Testis (tissue), 2 donors: ENCODE measurements at regions not wholly inside any gene's neighbourhood (a gene's known extent, or its start where the extent isn't known, plus 50 kb on each side); places are given as distances from the start of the nearest gene placed in this dataset.

Source experiments
- DNase-seq: peaks from one replicate; pipeline ENCODE4 v3.0.0-alpha.2; 2019
- H3K27ac ChIP-seq, 2 donors: fragments of 200-600 bp; sonication (generic); one replicate each; pipeline ENCODE4 v1.5.1; 2019
- H3K27me3 ChIP-seq: fragments of 200-600 bp; sonication (generic); one replicate; pipeline ENCODE4 v1.5.1; 2019
- H3K36me3 ChIP-seq: fragments of 200-600 bp; sonication (generic); one replicate; pipeline ENCODE4 v1.5.1; 2017; ENCODE audit warnings: low read depth; ENCODE audit errors: missing control alignments
- H3K4me1 ChIP-seq: fragments of 200-600 bp; sonication (generic); one replicate; pipeline ENCODE4 v1.5.1; 2019
- H3K4me3 ChIP-seq, 2 donors: fragments of 200-600 bp; sonication (generic); one replicate each; pipeline ENCODE4 v1.5.1; 2017 to 2019
- H3K9me3 ChIP-seq: fragments of 200-600 bp; sonication (generic); one replicate; pipeline ENCODE4 v1.5.1; 2017
- CTCF ChIP-seq, 3 experiments: fragments of 450-650 bp in 2 of 3; fragments of 200-600 bp in 1 of 3; sonication (generic) in 1 of 3; IDR thresholded peaks; one replicate each; pipeline ENCODE4 v1.5.1; 2016 to 2019; ENCODE audit warnings: antibody characterized with exemption in 3 of 3, mild to moderate bottlenecking in 2 of 3, moderate library complexity in 1 of 3
- POLR2A ChIP-seq: fragments of 450-650 bp; IDR thresholded peaks from one replicate; pipeline ENCODE4 v1.6.1; 2017; ENCODE audit warnings: antibody characterized with exemption, mild to moderate bottlenecking, moderate library complexity
- WGBS, 2 donors: methylation state at CpG; one replicate each; pipeline ENCODE4 v1.1.5; 2018; 5-methylcytosine and 5-hydroxymethylcytosine counted together
- intact Hi-C: fragments of 100-400 bp; cut with DNase I; formaldehyde crosslinking; loops from one replicate; pipeline ENCODE4 v1.15.1; 2023; ENCODE audit warnings: low total_unique reads

- 91 to 94% methylated on average over 3 of the region's 3 CpGs for WGBS, 2 donors
- intact Hi-C loops: no loop called here
Measured at GRCh38 chr9:24045150-24045549, 219.1 kb upstream of the ELAVL2 start.

GRCh38 chr9:24044576-24044975 lies 218.5 kb upstream of the ELAVL2 start:
- H3K27ac ChIP-seq: no peak overlapping the region
- no peaks in the 10 kb centered on the region for H3K9me3 ChIP-seq
- 84 to 96% methylated on average over 5 of the region's 5 CpGs for WGBS, 2 donors
- TF ChIP-seq CTCF (IDR thresholded peaks at IDR 0.05) (no peak), POLR2A (no peak)
- intact Hi-C loops: no loop called here
- no peak overlapping the region for H3K4me3 ChIP-seq
- DNase-seq: no peak
- H3K27me3 ChIP-seq: no peaks in the 10 kb centered on the region
- H3K4me1 ChIP-seq: no peaks in the 10 kb centered on the region
- H3K36me3 ChIP-seq: no peaks in the 10 kb centered on the region

More at GRCh38 chr9:24045150-24045549, 219.1 kb upstream of the ELAVL2 start:
- H3K4me1 ChIP-seq: no peaks in the 10 kb centered on the region
- no peak overlapping the region for H3K27ac ChIP-seq
- no peaks in the 10 kb centered on the region for H3K9me3 ChIP-seq
- no peaks in the 10 kb centered on the region for H3K27me3 ChIP-seq
- TF ChIP-seq POLR2A (no peak), CTCF (IDR thresholded peaks at IDR 0.05) (no peak)
- no peak overlapping the region for H3K4me3 ChIP-seq
- no peak for DNase-seq
- no peaks in the 10 kb centered on the region for H3K36me3 ChIP-seq

- TF ChIP-seq POLR2A (no peak), CTCF (IDR thresholded peaks at IDR 0.05) (no peak)
- intact Hi-C loops: no loop called here
- Histone ChIP-seq H3K27ac (no peak overlapping the region), H3K27me3 (no peaks in the 10 kb centered on the region), H3K4me3 (no peak overlapping the region), H3K9me3 (no peaks in the 10 kb centered on the region), H3K36me3 (no peaks in the 10 kb centered on the region), H3K4me1 (no peaks in the 10 kb centered on the region)
- no peak for DNase-seq
- WGBS, 2 donors: 70 to 76% methylated on average over 5 of the region's 5 CpGs
Measured at GRCh38 chr9:24041160-24041690, 215.2 kb upstream of the ELAVL2 start.

- intact Hi-C loops: no loop called here
- Histone ChIP-seq H3K4me1 (no peaks in the 10 kb centered on the region), H3K27me3 (no peaks in the 10 kb centered on the region), H3K4me3 (no peak overlapping the region), H3K9me3 (no peaks in the 10 kb centered on the region), H3K27ac (no peak overlapping the region), H3K36me3 (no peaks in the 10 kb centered on the region)
- DNase-seq: no peak
- TF ChIP-seq POLR2A (no peak), CTCF (IDR thresholded peaks at IDR 0.05) (no peak)
- WGBS, 2 donors: 63 to 65% methylated on average over 3 of the region's 3 CpGs
Measured at GRCh38 chr9:24036459-24036858, 210.4 kb upstream of the ELAVL2 start.

- intact Hi-C loops: no loop called here
- TF ChIP-seq CTCF (IDR thresholded peaks at IDR 0.05) (no peak), POLR2A (no peak)
Measured at GRCh38 chr9:24035816-24036215, 209.8 kb upstream of the ELAVL2 start.

More at GRCh38 chr9:24035816-24036215, 209.8 kb upstream of the ELAVL2 start:
- Histone ChIP-seq H3K4me1 (no peaks in the 10 kb centered on the region), H3K27ac (no peak overlapping the region), H3K4me3 (no peak overlapping the region), H3K36me3 (no peaks in the 10 kb centered on the region), H3K27me3 (no peaks in the 10 kb centered on the region), H3K9me3 (no peaks in the 10 kb centered on the region)
- DNase-seq: no peak
